ENCODE measurements at regions not wholly inside any gene's neighbourhood (a gene's known extent, or its start where the extent isn't known, plus 50 kb on each side); places are given as distances from the start of the nearest gene placed in this dataset.

- TF ChIP-seq ZFX (IDR thresholded peaks at IDR 0.05) (no peak), CTCF (conservative IDR thresholded peaks at IDR 0.05) (no peak)
- H3K27ac ChIP-seq = no peak overlapping the region
Observed at GRCh38 chr4:123974386-123975149, 578.0 kb downstream of the SPRY1 start.

- no peak for TF ChIP-seq ZFX (IDR thresholded peaks at IDR 0.05)
- TF ChIP-seq CTCF (conservative IDR thresholded peaks at IDR 0.05) = no peak
- H3K27ac ChIP-seq = no peak overlapping the region
Observed at GRCh38 chr4:123976285-123976684, 579.7 kb downstream of the SPRY1 start.

- no peak overlapping the region for H3K27ac ChIP-seq
- TF ChIP-seq CTCF (conservative IDR thresholded peaks at IDR 0.05) = no peak
- TF ChIP-seq ZFX (IDR thresholded peaks at IDR 0.05) = no peak
Observed at GRCh38 chr4:123976819-123977218, 580.2 kb downstream of the SPRY1 start.

- H3K27ac ChIP-seq = no peak overlapping the region
- TF ChIP-seq ZFX (IDR thresholded peaks at IDR 0.05) = no peak
- no peak for TF ChIP-seq CTCF (conservative IDR thresholded peaks at IDR 0.05)
Observed at GRCh38 chr4:123977641-123978081, 581.1 kb downstream of the SPRY1 start.

- no peak for TF ChIP-seq ZFX (IDR thresholded peaks at IDR 0.05)
Observed at GRCh38 chr4:123978637-123979036, 582.0 kb downstream of the SPRY1 start.

GRCh38 chr4:123980736-123981300 is 584.2 kb downstream of the SPRY1 start:
- TF ChIP-seq CTCF (conservative IDR thresholded peaks at IDR 0.05) = no peak
- TF ChIP-seq ZFX (IDR thresholded peaks at IDR 0.05) = no peak
- H3K27ac ChIP-seq = no peak overlapping the region

More at GRCh38 chr4:123978637-123979036, 582.0 kb downstream of the SPRY1 start:
- H3K27ac ChIP-seq = no peak overlapping the region

- H3K27ac ChIP-seq = no peak overlapping the region
- no peak for TF ChIP-seq CTCF (conservative IDR thresholded peaks at IDR 0.05)
- TF ChIP-seq ZFX (IDR thresholded peaks at IDR 0.05) = no peak
Observed at GRCh38 chr4:123984886-123985285, 588.3 kb downstream of the SPRY1 start.
